Sigmoid colon (tissue), 4 donors: ENCODE measurements at regions not wholly inside any gene's neighbourhood (a gene's known extent, or its start where the extent isn't known, plus 50 kb on each side); places are given as distances from the start of the nearest gene placed in this dataset.

Source experiments
- CTCF ChIP-seq, 4 experiments: fragments of 450-650 bp in 3 of 4; fragments of 200-600 bp in 1 of 4; IDR thresholded peaks; one replicate each; pipeline ENCODE4 v1.5.1; 2016 to 2019; ENCODE audit warnings: antibody characterized with exemption in 4 of 4, mild to moderate bottlenecking in 3 of 4, moderate library complexity in 2 of 4
- EP300 ChIP-seq, 4 donors: sonication (generic); formaldehyde crosslinking; IDR thresholded peaks; one replicate each; pipeline ENCODE4 v1.6.1; 2017; ENCODE audit warnings: antibody characterized with exemption in 4 of 4
- POLR2A ChIP-seq, 2 donors: fragments of 450-650 bp; IDR thresholded peaks; one replicate each; pipeline ENCODE4 v1.6.1; 2016; ENCODE audit warnings: antibody characterized with exemption in 2 of 2, mild to moderate bottlenecking in 2 of 2, moderate library complexity in 2 of 2
- POLR2AphosphoS5 ChIP-seq, 4 donors: sonication (generic); formaldehyde crosslinking; IDR thresholded peaks; one replicate each; pipeline ENCODE4 v1.6.1; 2017; ENCODE audit warnings: antibody characterized with exemption in 4 of 4

GRCh38 chr7:131747658-131748232 is 191.3 kb upstream of the PODXL start:
- TF ChIP-seq CTCF (IDR thresholded peaks at IDR 0.05) (no peak), EP300 (IDR thresholded peaks at IDR 0.05) (no peak), POLR2AphosphoS5 (IDR thresholded peaks at IDR 0.05) (no peak), POLR2A (IDR thresholded peaks at IDR 0.05) (no peak)
